Endothelial cell (in vitro differentiated cells): ENCODE measurements at regions not wholly inside any gene's neighbourhood (a gene's known extent, or its start where the extent isn't known, plus 50 kb on each side); places are given as distances from the start of the nearest gene placed in this dataset.

ENCODE experiments used
- DNase-seq: peaks from one replicate; pipeline ENCODE4 v3.0.0; 2021; ENCODE audit warnings: low spot score
- H3K27ac Mint-ChIP-seq: one replicate; pipeline ENCODE4 v1.8.0; 2021; ENCODE audit warnings: mixed read lengths, inconsistent platforms; ENCODE audit not compliant: unreplicated experiment
- H3K27me3 Mint-ChIP-seq: one replicate; pipeline ENCODE4 v1.8.0; 2021; ENCODE audit warnings: mild to moderate bottlenecking, moderate library complexity, mixed read lengths, inconsistent platforms; ENCODE audit not compliant: unreplicated experiment
- H3K36me3 Mint-ChIP-seq: one replicate; pipeline ENCODE4 v1.8.0; 2021; ENCODE audit warnings: mild to moderate bottlenecking, low read depth, mixed read lengths, inconsistent platforms; ENCODE audit not compliant: unreplicated experiment
- H3K4me1 Mint-ChIP-seq: one replicate; pipeline ENCODE4 v1.8.0; 2021; ENCODE audit warnings: mild to moderate bottlenecking, mixed read lengths, inconsistent platforms; ENCODE audit not compliant: unreplicated experiment
- H3K4me3 Mint-ChIP-seq: one replicate; pipeline ENCODE4 v1.8.0; 2021; ENCODE audit warnings: mild to moderate bottlenecking, mixed read lengths, inconsistent platforms; ENCODE audit not compliant: unreplicated experiment
- H3K9me3 Mint-ChIP-seq: one replicate; pipeline ENCODE4 v1.8.0; 2021; ENCODE audit warnings: mixed read lengths, inconsistent platforms; ENCODE audit not compliant: unreplicated experiment
- CTCF ChIP-seq: fragments of 200-600 bp; sonication (generic); IDR thresholded peaks from one replicate; pipeline ENCODE4 v1.5.0; 2021; ENCODE audit warnings: antibody characterized with exemption; ENCODE audit not compliant: unreplicated experiment

GRCh38 chr2:8478471-8478793, 203.4 kb upstream of the ID2 start:
- TF ChIP-seq CTCF, result no peak
- H3K36me3 Mint-ChIP-seq, result no peaks in the 10 kb centered on the region
- DNase-seq, result no peak
- H3K4me1 Mint-ChIP-seq, result peaks cover 28% of the 10 kb centered on the region
- H3K27ac Mint-ChIP-seq, result no peak overlapping the region
- H3K27me3 Mint-ChIP-seq, result no peaks in the 10 kb centered on the region
- H3K4me3 Mint-ChIP-seq, result no peak overlapping the region
- H3K9me3 Mint-ChIP-seq, result no peaks in the 10 kb centered on the region

GRCh38 chr2:8479298-8479697, 202.6 kb upstream of the ID2 start:
- no peak overlapping the region for H3K27ac Mint-ChIP-seq
- peaks cover 28% of the 10 kb centered on the region for H3K4me1 Mint-ChIP-seq
- no peak overlapping the region for H3K4me3 Mint-ChIP-seq
- no peaks in the 10 kb centered on the region for H3K36me3 Mint-ChIP-seq
- no peaks in the 10 kb centered on the region for H3K9me3 Mint-ChIP-seq
- H3K27me3 Mint-ChIP-seq, result no peaks in the 10 kb centered on the region
- TF ChIP-seq CTCF, result no peak
- no peak for DNase-seq

DNA sequence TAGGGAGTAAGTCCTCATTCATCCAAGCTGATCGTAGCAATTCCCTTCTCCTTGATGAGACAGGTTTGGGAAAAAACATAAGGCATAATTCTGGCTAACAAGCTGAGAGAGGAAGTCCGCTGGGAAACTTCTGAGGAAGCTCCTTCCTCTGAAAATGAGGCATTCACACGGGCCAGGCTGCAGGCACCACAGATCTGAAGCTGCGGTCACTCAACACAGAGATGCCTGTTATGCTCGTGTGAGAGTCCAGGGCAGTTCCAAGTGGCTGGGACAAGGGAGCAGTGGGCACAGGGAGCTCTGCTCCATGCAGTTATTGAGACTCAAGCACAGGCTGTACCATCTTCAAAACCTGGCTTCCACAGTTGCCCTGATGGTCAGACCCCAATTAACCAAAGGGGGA, 200.9 kb upstream of the ID2 start:
- no peaks in the 10 kb centered on the region for H3K9me3 Mint-ChIP-seq
- no peaks in the 10 kb centered on the region for H3K36me3 Mint-ChIP-seq
- no peak for TF ChIP-seq CTCF
- no peak overlapping the region for H3K27ac Mint-ChIP-seq
- H3K27me3 Mint-ChIP-seq, result no peaks in the 10 kb centered on the region
- H3K4me1 Mint-ChIP-seq, result peaks cover 28% of the 10 kb centered on the region
- no peak for DNase-seq
- H3K4me3 Mint-ChIP-seq, result no peak overlapping the region

DNA sequence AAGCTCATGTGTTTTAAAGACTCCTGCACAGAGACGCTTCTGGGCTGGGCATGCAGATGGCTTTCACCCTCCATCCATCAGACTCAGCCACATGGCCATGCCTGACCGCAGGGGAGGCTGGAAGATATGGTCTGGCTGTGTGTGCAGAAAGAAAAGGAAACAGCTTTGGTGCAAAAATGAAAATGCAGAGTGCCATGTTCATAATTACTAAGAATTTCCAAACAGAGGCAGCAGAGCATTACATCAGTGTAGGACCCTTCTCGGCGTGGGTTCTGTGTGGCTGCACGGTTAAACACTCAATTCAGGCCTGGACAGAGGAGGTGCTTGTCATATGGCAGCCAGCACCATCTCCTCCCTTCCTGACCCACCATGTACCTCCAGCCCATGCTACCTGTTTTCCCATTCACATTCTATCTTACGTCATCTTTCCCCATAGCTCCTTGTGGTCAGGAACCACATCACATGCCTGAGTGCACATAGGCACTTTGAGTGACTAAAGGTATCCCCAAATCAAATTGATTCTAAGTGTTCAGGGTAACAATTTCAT, 200.3 kb upstream of the ID2 start:
- DNase-seq, result no peak
- H3K27ac Mint-ChIP-seq, result no peak overlapping the region
- no peaks in the 10 kb centered on the region for H3K9me3 Mint-ChIP-seq
- no peaks in the 10 kb centered on the region for H3K36me3 Mint-ChIP-seq
- H3K27me3 Mint-ChIP-seq, result peaks cover under 1% of the 10 kb centered on the region
- H3K4me3 Mint-ChIP-seq, result no peak overlapping the region
- no peak for TF ChIP-seq CTCF
- H3K4me1 Mint-ChIP-seq, result peaks cover 28% of the 10 kb centered on the region

GRCh38 chr2:8482432-8482831, 199.4 kb upstream of the ID2 start:
- Mint-ChIP-seq H3K9me3 (no peaks in the 10 kb centered on the region), H3K36me3 (no peaks in the 10 kb centered on the region), H3K27ac (no peak overlapping the region), H3K27me3 (peaks cover 3% of the 10 kb centered on the region), H3K4me1 (peaks cover 33% of the 10 kb centered on the region), H3K4me3 (no peak overlapping the region)
- no peak for DNase-seq
- no peak for TF ChIP-seq CTCF
